ENCODE measurements at regions not wholly inside any gene's neighbourhood (a gene's known extent, or its start where the extent isn't known, plus 50 kb on each side); places are given as distances from the start of the nearest gene placed in this dataset.

DNA sequence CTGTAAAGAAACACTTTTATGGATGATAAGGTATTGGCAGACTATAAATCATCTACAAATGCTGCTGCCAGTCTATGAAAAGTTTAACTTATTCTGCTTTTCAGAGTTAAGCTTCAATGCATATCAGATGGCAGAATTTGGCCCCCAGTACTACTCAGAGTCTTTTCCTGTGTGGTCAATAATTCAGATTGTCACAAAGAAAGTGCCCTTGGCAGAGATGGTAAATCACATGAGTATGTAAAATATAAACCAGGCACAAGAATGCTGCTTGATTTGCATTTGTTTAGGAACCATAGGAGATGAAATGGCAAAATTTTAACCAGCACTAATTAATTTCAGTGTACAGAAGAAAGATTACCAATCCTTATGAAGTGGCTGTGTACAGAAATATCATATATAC, 818.3 kb upstream of the POT1 start:
- TF ChIP-seq, protein P1, sequence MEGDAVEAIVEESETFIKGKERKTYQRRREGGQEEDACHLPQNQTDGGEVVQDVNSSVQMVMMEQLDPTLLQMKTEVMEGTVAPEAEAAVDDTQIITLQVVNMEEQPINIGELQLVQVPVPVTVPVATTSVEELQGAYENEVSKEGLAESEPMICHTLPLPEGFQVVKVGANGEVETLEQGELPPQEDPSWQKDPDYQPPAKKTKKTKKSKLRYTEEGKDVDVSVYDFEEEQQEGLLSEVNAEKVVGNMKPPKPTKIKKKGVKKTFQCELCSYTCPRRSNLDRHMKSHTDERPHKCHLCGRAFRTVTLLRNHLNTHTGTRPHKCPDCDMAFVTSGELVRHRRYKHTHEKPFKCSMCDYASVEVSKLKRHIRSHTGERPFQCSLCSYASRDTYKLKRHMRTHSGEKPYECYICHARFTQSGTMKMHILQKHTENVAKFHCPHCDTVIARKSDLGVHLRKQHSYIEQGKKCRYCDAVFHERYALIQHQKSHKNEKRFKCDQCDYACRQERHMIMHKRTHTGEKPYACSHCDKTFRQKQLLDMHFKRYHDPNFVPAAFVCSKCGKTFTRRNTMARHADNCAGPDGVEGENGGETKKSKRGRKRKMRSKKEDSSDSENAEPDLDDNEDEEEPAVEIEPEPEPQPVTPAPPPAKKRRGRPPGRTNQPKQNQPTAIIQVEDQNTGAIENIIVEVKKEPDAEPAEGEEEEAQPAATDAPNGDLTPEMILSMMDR (IDR thresholded peaks at IDR 0.05) = no peak
- no peak for TF ChIP-seq POLR2A (IDR thresholded peaks at IDR 0.05)

Measured in thyroid gland (tissue), 4 donors.